ENCODE measurements at regions not wholly inside any gene's neighbourhood (a gene's known extent, or its start where the extent isn't known, plus 50 kb on each side); places are given as distances from the start of the nearest gene placed in this dataset.
"Not testable (repeated sequence)": the region's sequence is repeated elsewhere in the genome, so short reads cannot be mapped to it uniquely, and the experiment has no call there.

DNA sequence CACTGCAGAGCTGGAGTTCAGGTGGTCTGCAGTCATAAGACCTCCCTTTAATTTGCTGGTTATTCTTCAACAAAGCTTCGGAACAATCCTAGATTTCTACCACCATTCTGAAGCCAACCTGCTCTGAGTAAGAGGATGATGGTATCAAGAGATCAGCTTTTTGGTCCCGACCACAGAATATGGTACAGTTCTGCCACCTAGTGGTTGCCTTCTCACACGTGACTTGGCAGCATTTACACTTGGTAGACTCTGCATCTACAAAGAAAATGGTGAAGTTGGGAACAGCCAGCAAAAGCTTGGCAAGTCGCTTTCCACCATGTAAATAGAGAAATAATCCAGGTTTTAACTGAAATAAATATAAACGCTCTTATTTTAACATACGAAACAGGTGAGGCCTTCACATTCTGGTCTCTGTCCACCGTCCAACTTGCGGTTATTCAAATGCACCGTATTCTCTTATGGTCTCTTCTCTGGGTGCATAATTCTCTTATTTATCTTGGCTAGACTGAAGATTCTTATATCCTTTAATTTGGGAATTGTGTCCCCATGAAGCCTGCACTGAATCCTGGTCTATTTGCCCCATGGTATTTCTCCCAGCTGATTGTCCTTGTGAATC lies 173.9 kb upstream of the GRM3 start:
- Histone ChIP-seq H3K9me3 (no peaks in the 10 kb centered on the region), H3K36me3 (no peaks in the 10 kb centered on the region), H3K27me3 (no peaks in the 10 kb centered on the region), H3K4me3 (no peak overlapping the region), H3K27ac (no peak overlapping the region), H3K4me1 (no peaks in the 10 kb centered on the region)
- TF ChIP-seq, protein P1, sequence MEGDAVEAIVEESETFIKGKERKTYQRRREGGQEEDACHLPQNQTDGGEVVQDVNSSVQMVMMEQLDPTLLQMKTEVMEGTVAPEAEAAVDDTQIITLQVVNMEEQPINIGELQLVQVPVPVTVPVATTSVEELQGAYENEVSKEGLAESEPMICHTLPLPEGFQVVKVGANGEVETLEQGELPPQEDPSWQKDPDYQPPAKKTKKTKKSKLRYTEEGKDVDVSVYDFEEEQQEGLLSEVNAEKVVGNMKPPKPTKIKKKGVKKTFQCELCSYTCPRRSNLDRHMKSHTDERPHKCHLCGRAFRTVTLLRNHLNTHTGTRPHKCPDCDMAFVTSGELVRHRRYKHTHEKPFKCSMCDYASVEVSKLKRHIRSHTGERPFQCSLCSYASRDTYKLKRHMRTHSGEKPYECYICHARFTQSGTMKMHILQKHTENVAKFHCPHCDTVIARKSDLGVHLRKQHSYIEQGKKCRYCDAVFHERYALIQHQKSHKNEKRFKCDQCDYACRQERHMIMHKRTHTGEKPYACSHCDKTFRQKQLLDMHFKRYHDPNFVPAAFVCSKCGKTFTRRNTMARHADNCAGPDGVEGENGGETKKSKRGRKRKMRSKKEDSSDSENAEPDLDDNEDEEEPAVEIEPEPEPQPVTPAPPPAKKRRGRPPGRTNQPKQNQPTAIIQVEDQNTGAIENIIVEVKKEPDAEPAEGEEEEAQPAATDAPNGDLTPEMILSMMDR (IDR thresholded peaks at IDR 0.05) = peak; percentile 31 to 38
- DNase-seq = peak; percentile 40 to 63
- intact Hi-C loops (cut with DNase I; ENCODE audit: low total_unique reads) = no loop called here

GRCh38 chr7:86454753-86455152 lies 189.0 kb upstream of the GRM3 start:
- DNase-seq = no peak
- Histone ChIP-seq H3K27ac (no peak overlapping the region), H3K27me3 (no peaks in the 10 kb centered on the region), H3K4me1 (no peaks in the 10 kb centered on the region), H3K4me3 (no peak overlapping the region), H3K36me3 (no peaks in the 10 kb centered on the region), H3K9me3 (no peaks in the 10 kb centered on the region)
- TF ChIP-seq, protein P1 (IDR thresholded peaks at IDR 0.05) = no peak
- intact Hi-C loops (cut with DNase I; ENCODE audit: low total_unique reads) = no loop called here

GRCh38 chr7:86453454-86453853 lies 190.3 kb upstream of the GRM3 start:
- intact Hi-C loops (cut with DNase I; ENCODE audit: low total_unique reads) = no loop called here
- no peaks in the 10 kb centered on the region for H3K4me1 ChIP-seq
- TF ChIP-seq, protein P1 (IDR thresholded peaks at IDR 0.05) = no peak
- no peaks in the 10 kb centered on the region for H3K36me3 ChIP-seq
- H3K27me3 ChIP-seq = no peaks in the 10 kb centered on the region
- no peak for DNase-seq
- no peaks in the 10 kb centered on the region for H3K9me3 ChIP-seq
- no peak overlapping the region for H3K27ac ChIP-seq
- H3K4me3 ChIP-seq = no peak overlapping the region

- no peak overlapping the region for H3K4me3 ChIP-seq
- intact Hi-C loops (cut with DNase I; ENCODE audit: low total_unique reads) = no loop called here
- no peaks in the 10 kb centered on the region for H3K4me1 ChIP-seq
- TF ChIP-seq, protein P1 (IDR thresholded peaks at IDR 0.05) = no peak
- no peak for DNase-seq
- H3K9me3 ChIP-seq = no peaks in the 10 kb centered on the region
- H3K27ac ChIP-seq = no peak overlapping the region
- H3K27me3 ChIP-seq = no peaks in the 10 kb centered on the region
- H3K36me3 ChIP-seq = no peaks in the 10 kb centered on the region
Observed at GRCh38 chr7:86448856-86449255, 194.9 kb upstream of the GRM3 start.

- TF ChIP-seq, protein P1 (IDR thresholded peaks at IDR 0.05) = no peak
- no peaks in the 10 kb centered on the region for H3K27me3 ChIP-seq
- no peaks in the 10 kb centered on the region for H3K36me3 ChIP-seq
- H3K27ac ChIP-seq = no peak overlapping the region
- H3K9me3 ChIP-seq = no peaks in the 10 kb centered on the region
- H3K4me1 ChIP-seq = no peaks in the 10 kb centered on the region
- H3K4me3 ChIP-seq = no peak overlapping the region
- no peak for DNase-seq
- intact Hi-C loops (cut with DNase I; ENCODE audit: low total_unique reads) = no loop called here
Observed at GRCh38 chr7:86445285-86445684, 198.4 kb upstream of the GRM3 start.

GRCh38 chr7:86444245-86444644 lies 199.5 kb upstream of the GRM3 start:
- Histone ChIP-seq H3K27ac (no peak overlapping the region), H3K9me3 (no peaks in the 10 kb centered on the region), H3K4me1 (no peaks in the 10 kb centered on the region), H3K4me3 (no peak overlapping the region), H3K36me3 (no peaks in the 10 kb centered on the region), H3K27me3 (no peaks in the 10 kb centered on the region)
- intact Hi-C loops (cut with DNase I; ENCODE audit: low total_unique reads) = no loop called here
- TF ChIP-seq, protein P1 (IDR thresholded peaks at IDR 0.05) = no peak
- DNase-seq = no peak

DNA sequence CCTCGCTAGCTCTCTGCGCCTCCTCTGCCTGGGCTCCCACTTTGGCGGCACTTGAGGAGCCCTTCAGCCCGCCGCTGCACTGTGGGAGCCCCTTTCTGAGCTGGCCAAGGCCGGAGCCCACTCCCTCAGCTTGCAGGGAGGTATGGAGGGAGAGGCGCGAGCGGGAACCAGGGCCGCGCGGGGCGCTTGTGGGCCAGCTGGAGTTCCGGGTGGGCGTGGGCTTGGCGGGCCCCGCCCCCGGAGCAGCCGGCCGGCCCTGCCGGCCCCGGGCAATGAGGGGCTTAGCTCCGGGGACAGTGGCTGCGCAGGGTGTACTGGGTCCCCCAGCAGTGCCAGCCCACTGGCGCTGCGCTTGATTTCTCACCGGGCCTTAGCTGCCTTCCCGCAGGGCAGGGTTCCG lies 203.3 kb upstream of the GRM3 start:
- H3K9me3 ChIP-seq; H3K27me3 ChIP-seq; H3K4me3 ChIP-seq; DNase-seq; H3K36me3 ChIP-seq; intact Hi-C loops (cut with DNase I; ENCODE audit: low total_unique reads); H3K4me1 ChIP-seq; H3K27ac ChIP-seq: not testable (repeated sequence)
